ENCODE measurements at regions not wholly inside any gene's neighbourhood (a gene's known extent, or its start where the extent isn't known, plus 50 kb on each side); places are given as distances from the start of the nearest gene placed in this dataset.

DNA sequence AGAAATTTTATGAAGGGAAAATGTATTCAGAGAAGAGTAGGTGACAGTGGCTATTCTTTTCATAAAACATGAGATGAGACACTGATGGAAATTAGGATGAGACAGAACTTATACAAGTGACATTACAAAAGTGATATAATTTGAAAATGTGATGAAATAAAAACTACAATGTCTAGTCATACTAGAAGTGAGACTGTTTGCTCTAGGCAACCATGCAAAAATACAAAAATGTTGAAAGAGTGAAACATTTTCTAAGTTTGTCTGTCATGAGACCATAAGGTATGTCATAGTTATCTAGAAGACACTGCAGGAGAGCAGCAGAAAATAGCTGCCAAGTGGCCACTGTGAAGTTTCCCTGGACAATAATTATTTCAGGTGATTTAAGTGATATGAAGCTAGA is 459.5 kb downstream of the DIPK2A start:
- Mint-ChIP-seq H3K9me3 (peaks cover 20% of the 10 kb centered on the region), H3K4me1 (ENCODE audit: low read depth) (no peaks in the 10 kb centered on the region), H3K27ac (no peak overlapping the region), H3K4me3 (no peak overlapping the region), H3K27me3 (ENCODE audit: insufficient read depth) (no peaks in the 10 kb centered on the region), H3K36me3 (ENCODE audit: low read depth) (no peaks in the 10 kb centered on the region)
- no peak for DNase-seq
- TF ChIP-seq, protein P1, sequence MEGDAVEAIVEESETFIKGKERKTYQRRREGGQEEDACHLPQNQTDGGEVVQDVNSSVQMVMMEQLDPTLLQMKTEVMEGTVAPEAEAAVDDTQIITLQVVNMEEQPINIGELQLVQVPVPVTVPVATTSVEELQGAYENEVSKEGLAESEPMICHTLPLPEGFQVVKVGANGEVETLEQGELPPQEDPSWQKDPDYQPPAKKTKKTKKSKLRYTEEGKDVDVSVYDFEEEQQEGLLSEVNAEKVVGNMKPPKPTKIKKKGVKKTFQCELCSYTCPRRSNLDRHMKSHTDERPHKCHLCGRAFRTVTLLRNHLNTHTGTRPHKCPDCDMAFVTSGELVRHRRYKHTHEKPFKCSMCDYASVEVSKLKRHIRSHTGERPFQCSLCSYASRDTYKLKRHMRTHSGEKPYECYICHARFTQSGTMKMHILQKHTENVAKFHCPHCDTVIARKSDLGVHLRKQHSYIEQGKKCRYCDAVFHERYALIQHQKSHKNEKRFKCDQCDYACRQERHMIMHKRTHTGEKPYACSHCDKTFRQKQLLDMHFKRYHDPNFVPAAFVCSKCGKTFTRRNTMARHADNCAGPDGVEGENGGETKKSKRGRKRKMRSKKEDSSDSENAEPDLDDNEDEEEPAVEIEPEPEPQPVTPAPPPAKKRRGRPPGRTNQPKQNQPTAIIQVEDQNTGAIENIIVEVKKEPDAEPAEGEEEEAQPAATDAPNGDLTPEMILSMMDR (IDR thresholded peaks at IDR 0.05) = no peak

DNA sequence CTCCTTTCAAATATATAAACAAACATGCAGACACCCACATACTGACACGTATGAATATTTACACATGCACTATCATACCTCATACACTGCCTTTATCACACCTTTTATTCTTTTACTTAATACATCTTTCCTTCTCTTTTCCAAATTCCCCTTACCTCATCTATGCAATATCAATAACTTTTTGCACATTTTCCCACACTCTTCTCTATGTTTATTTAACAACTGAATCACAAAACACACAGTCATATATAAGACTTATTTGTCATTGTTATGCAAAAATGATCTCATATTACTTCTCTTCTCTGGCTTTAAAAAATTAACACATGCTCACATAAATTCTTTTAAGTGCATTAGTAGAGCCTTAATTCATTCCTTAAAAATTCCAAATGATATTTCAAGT is 461.4 kb downstream of the DIPK2A start:
- no peaks in the 10 kb centered on the region for H3K27me3 Mint-ChIP-seq (ENCODE audit: insufficient read depth)

DNA sequence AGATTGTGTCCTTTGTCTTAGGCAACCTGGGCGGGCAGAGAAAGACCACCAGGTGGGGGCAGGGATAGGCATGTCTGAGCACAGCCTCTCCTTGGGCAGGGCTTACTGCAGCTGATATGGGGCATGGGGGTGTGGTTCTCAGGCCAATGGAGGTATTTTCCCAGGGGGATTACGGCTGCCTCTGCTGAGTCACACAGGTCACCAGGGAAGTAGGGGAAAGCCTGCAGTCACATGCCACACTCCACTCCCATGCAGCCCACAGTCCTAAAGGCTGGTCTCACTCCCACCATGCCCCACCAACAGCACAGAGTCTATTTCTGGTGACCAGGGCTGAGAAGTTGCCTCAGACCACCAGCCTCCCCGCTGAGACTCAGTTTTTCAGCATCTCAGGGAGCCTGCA is 466.4 kb downstream of the DIPK2A start:
- Mint-ChIP-seq H3K4me1 (ENCODE audit: low read depth) (no peaks in the 10 kb centered on the region), H3K27ac (no peak overlapping the region), H3K9me3 (peaks cover 30% of the 10 kb centered on the region), H3K4me3 (no peak overlapping the region), H3K27me3 (ENCODE audit: insufficient read depth) (no peaks in the 10 kb centered on the region), H3K36me3 (ENCODE audit: low read depth) (no peaks in the 10 kb centered on the region)
- TF ChIP-seq, protein P1 (IDR thresholded peaks at IDR 0.05) = no peak
- no peak for DNase-seq

More for the DNA sequence above, 461.4 kb downstream of the DIPK2A start:
- no peak for DNase-seq
- Mint-ChIP-seq H3K9me3 (peaks cover 25% of the 10 kb centered on the region), H3K4me3 (no peak overlapping the region), H3K27ac (no peak overlapping the region), H3K36me3 (ENCODE audit: low read depth) (no peaks in the 10 kb centered on the region), H3K4me1 (ENCODE audit: low read depth) (no peaks in the 10 kb centered on the region)
- TF ChIP-seq, protein P1 (IDR thresholded peaks at IDR 0.05) = no peak

DNA sequence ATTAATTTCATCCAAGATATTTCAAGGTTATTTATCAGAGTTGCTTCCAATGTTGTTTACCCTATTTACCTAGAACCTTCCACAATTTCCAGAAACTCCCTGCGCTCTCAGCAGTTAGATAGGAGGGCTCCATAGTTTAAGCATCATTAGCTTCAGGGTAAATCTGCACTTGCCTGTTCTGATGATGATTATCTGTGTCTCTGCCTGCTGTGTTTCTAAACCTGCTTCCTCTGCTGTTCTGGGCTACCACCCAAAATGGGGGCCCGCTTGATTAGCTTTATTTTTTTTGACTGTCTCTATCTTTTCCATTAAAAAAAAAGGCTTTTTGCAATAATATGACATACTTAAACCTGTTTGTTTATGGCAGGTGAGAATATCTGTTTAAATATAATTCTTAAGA is 472.4 kb downstream of the DIPK2A start:
- no peaks in the 10 kb centered on the region for H3K27me3 Mint-ChIP-seq (ENCODE audit: insufficient read depth)
- TF ChIP-seq, protein P1 (IDR thresholded peaks at IDR 0.05) = no peak
- H3K4me1 Mint-ChIP-seq (ENCODE audit: low read depth) = no peaks in the 10 kb centered on the region
- no peak for DNase-seq
- peaks cover 9% of the 10 kb centered on the region for H3K9me3 Mint-ChIP-seq
- H3K36me3 Mint-ChIP-seq (ENCODE audit: low read depth) = no peaks in the 10 kb centered on the region
- no peak overlapping the region for H3K4me3 Mint-ChIP-seq
- H3K27ac Mint-ChIP-seq = no peak overlapping the region

DNA sequence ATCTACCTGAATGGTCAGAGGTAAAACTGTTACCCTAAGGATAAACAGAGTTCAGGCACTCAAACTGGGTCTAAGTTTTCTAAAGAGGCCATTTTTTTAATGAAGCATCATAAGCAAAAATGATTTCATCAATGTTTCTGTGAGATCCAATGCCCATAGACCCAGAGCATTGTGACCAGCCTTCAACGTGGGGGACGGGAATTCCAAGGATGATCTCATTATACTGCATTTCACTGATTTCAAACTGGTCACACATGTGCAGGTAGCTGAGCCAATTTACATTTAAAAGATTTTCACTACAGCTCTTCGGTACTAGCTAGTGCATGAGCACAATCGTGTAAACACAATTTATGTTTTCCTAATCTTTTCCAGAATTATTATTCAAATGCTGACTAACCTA is 472.9 kb downstream of the DIPK2A start:
- no peak overlapping the region for H3K4me3 Mint-ChIP-seq
- TF ChIP-seq, protein P1 (IDR thresholded peaks at IDR 0.05) = no peak
- no peaks in the 10 kb centered on the region for H3K36me3 Mint-ChIP-seq (ENCODE audit: low read depth)
- peaks cover 13% of the 10 kb centered on the region for H3K9me3 Mint-ChIP-seq
- H3K4me1 Mint-ChIP-seq (ENCODE audit: low read depth) = no peaks in the 10 kb centered on the region
- no peak overlapping the region for H3K27ac Mint-ChIP-seq
- no peaks in the 10 kb centered on the region for H3K27me3 Mint-ChIP-seq (ENCODE audit: insufficient read depth)
- no peak for DNase-seq

DNA sequence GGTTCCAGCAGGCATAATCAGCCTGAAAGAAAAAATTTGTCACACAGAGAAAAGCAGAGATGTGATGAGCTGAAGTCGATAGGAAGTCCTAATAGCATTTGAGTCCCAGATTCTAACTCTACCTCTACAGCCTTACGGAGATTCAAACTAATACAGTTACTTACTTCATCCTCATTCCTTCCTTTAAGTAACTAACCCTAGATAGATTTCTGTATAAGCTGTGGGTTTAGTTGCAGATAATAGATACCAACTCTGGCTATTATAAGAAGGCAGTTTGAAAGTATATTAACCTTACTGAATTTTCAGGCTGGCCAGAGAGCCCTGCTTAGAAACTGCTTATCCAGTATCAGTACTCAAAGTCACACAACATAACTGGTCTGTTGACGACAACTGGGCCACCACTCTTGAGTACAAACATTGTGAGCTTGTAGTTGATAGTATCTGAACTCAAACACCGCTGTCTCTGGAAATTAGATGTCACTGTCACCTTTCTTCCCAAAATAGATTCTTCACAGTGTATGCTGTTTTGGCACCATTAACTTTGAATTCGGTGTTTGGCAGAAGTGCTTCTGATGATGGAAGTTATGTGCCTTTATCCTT is 484.3 kb downstream of the DIPK2A start:
- peaks cover 25% of the 10 kb centered on the region for H3K9me3 Mint-ChIP-seq
- DNase-seq = no peak
- H3K4me3 Mint-ChIP-seq = no peak overlapping the region
- peaks cover 4% of the 10 kb centered on the region; the same call in 1 of the 2 replicates for H3K36me3 Mint-ChIP-seq (ENCODE audit: low read depth)
- TF ChIP-seq, protein P1 (IDR thresholded peaks at IDR 0.05) = no peak
- no peaks in the 10 kb centered on the region for H3K4me1 Mint-ChIP-seq (ENCODE audit: low read depth)
- no peak overlapping the region for H3K27ac Mint-ChIP-seq
- no peaks in the 10 kb centered on the region for H3K27me3 Mint-ChIP-seq (ENCODE audit: insufficient read depth)
